Stimulated activated CD4-positive, alpha-beta T cell treated with anti-CD3 and anti-CD28 coated beads, Interleukin-1b, Interleukin-23, amount 100 ng/mL, for 1 hour (primary cell): ENCODE measurements at regions not wholly inside any gene's neighbourhood (a gene's known extent, or its start where the extent isn't known, plus 50 kb on each side); places are given as distances from the start of the nearest gene placed in this dataset.

Experiments used
- DNase-seq, 2 donors: peaks; one replicate each; pipeline ENCODE4 v3.0.0-alpha.2; 2020; ENCODE audit warnings: low read depth in 2 of 2

- no peak for DNase-seq
These were observed 246.8 kb downstream of the MYLK4 start for GRCh38 chr6:2503816-2504494.

GRCh38 chr6:2502998-2503674 lies 247.6 kb downstream of the MYLK4 start:
- no peak for DNase-seq

- DNase-seq, result no peak
These were observed 248.4 kb downstream of the MYLK4 start for GRCh38 chr6:2502096-2502997.

- DNase-seq, result no peak
These were observed 252.6 kb downstream of the MYLK4 start for GRCh38 chr6:2497922-2498623.

GRCh38 chr6:2496291-2496690 lies 250.9 kb upstream of the GMDS start:
- DNase-seq, result no peak

GRCh38 chr6:2492686-2493523 lies 247.5 kb upstream of the GMDS start:
- DNase-seq, result no peak

- no peak for DNase-seq
These were observed 245.7 kb upstream of the GMDS start for GRCh38 chr6:2491137-2491536.

GRCh38 chr6:2488578-2488977 lies 243.2 kb upstream of the GMDS start:
- no peak for DNase-seq

- no peak for DNase-seq
These were observed 239.7 kb upstream of the GMDS start for GRCh38 chr6:2485116-2485515.

GRCh38 chr6:2482773-2483172 lies 237.4 kb upstream of the GMDS start:
- no peak for DNase-seq

GRCh38 chr6:2481307-2481706 lies 235.9 kb upstream of the GMDS start:
- no peak for DNase-seq

GRCh38 chr6:2480267-2480966 lies 235.0 kb upstream of the GMDS start:
- no peak for DNase-seq

GRCh38 chr6:2478200-2478599 lies 232.8 kb upstream of the GMDS start:
- no peak for DNase-seq

- no peak for DNase-seq
These were observed 232.3 kb upstream of the GMDS start for GRCh38 chr6:2477666-2478065.

- no peak for DNase-seq
These were observed 231.8 kb upstream of the GMDS start for GRCh38 chr6:2477250-2477649.

- DNase-seq, result no peak
These were observed 231.0 kb upstream of the GMDS start for GRCh38 chr6:2476376-2476775.

- DNase-seq, result no peak
These were observed 226.1 kb upstream of the GMDS start for GRCh38 chr6:2471472-2471871.

GRCh38 chr6:2469428-2469827 lies 224.0 kb upstream of the GMDS start:
- no peak for DNase-seq

GRCh38 chr6:2468601-2468955 lies 223.2 kb upstream of the GMDS start:
- no peak for DNase-seq

GRCh38 chr6:2467929-2468600 lies 222.7 kb upstream of the GMDS start:
- DNase-seq, result no peak
